8988T (cell line): ENCODE measurements at regions not wholly inside any gene's neighbourhood (a gene's known extent, or its start where the extent isn't known, plus 50 kb on each side); places are given as distances from the start of the nearest gene placed in this dataset.

ENCODE experiments used
- DNase-seq: peaks from one replicate; pipeline ENCODE4 v3.0.0; 2011

DNA sequence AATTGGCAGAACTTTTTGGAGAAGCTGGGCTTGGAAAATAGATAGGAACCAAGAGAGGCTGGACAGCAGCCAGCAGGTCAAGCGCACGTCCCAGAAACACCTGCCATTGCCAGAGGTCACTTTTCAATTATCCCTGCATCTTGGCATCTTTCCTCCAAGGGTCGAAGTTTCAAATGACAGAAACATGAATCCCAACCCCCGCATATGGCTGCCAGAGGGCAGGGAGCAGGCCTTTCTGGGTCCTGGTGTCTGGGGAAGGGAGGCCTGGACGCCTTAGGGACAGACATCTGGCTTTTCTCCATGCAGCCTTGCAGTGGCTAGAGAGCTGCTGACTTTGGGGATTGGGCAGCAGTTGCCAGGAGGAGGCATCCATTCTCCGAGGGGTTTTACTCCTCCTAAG, 164.5 kb upstream of the TPM1 start:
- DNase-seq, result no peak

DNA sequence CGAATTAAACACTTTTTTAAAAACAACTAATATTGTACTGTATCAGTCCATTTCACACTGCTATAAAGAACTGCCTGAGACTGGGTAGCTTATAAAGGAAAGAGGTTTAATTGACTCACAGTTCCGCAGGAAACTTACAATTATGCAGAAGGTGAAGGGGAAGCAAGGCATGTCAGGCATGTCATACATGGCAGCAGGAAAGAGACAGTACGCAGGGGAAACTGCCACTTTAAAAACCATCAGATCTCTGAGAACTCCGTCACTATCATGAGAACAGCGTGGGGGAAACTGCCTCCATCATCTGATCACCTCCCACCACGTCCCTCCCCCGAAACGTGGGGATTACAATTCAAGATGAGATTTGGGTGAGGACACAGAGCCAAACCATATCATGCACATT, 162.8 kb upstream of the TPM1 start:
- no peak for DNase-seq

DNA sequence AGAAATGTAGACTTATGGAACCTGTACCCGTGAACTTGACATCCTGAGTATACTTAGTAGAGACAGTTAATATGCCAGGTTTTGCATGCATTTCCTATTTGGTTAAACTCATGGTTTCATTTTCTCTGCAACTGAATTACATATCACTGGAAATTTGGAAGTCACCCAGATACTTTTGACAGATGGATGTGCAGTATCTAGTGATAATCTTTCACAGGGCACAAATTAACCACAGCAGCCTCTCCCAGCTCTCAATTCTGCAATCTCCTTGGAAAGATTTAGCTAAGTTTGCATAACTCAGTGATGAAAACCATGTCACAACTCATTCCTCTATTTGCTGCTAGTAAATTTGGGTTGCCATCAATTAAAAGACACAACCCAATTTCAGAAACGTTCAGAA, 162.3 kb upstream of the TPM1 start:
- DNase-seq, result no peak

DNA sequence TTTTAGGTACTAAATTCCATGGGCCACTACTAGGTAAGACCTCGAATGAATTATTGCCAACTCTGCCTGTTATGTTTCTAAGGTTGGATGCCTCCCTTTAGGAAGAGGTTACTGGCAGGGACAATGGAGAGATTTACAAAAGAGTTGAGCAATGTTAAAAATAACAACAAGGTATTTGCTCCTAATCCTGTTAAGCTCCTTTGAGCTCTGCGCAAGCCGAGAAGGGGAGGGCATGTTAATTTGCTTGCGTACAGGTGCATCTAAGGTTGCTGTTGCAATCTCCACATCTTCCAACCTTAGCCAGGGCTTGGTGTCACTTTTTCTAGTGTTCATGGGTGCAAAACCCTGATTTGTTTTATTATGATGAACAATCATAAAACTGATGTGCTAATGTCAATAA, 161.5 kb upstream of the TPM1 start:
- no peak for DNase-seq

DNA sequence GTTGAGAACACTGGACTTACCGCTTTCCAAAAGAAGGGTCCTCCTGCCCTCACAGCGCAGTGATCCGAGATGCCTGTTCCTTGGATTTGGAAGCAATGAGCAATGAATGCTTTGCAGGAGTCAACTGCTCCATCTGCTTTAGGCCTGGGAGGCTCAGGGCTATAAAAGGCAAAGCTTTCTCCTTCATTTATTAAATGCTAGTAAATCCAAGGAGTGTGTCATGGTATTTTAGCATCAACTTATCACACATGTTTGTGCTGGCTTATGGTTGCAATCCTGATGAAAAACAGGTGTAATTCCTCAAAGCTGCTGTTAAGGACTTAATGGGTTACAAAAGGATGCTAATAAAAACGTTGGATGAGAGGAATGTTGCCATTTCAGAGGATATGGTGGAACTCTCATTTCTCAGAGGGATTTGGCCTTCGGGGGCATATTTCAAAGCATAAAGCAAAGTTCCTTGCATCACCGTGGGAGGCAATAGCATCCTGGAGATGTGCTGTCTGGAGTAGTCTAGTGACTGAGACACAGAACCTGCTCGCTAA, 158.5 kb upstream of the TPM1 start:
- DNase-seq, result no peak

DNA sequence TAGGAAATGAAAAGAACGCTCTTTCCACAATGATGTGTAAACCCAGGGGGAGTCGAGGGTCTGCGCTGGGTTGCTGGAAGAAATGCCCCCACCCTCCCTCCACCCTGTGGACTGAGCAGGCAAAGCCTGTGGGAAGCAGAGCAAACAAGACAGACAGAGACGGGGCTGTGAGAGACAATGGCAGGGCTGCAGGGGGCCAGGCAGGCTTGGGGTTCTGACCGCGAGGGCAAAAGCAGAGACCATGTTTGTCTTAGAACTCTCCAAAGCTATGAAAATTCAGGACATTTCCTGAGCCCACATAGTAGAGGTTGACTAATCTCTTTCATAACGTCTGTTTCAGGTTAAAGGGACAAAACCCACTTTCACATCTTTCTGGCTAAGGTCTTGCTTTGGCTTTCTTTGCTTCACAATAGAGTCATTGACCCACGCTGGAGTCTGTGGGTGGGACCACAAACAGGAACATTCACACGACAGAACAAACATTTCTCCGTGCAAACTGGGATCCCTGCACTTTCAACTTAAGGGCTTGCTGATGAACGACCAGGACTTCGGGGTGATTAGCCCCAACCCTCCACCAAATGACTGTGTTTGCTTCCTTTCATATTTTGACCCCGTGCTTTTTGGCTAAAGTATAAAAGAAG, 156.0 kb upstream of the TPM1 start:
- no peak for DNase-seq

DNA sequence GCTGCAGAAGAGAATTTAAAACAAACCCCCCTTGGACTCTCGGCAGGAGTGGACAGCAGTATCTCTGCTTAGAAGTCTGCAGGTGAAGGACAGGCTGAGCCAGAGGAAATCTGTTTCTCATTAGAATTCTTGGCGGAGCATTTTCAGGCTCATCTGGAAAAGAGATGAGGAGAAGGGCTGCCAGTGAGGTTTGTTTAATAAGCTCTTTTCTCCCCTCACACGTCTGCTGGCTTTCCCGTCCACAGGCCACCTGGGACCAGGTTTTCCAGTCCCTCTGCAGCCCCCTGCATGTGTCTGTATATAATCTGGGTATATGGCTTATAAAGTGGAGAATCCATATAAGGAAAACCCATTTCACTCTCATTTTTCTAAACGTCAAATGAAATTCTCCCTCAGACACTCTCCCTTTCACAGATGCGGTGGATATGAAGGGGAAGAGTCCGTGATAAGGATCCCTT, 155.4 kb upstream of the TPM1 start:
- no peak for DNase-seq

DNA sequence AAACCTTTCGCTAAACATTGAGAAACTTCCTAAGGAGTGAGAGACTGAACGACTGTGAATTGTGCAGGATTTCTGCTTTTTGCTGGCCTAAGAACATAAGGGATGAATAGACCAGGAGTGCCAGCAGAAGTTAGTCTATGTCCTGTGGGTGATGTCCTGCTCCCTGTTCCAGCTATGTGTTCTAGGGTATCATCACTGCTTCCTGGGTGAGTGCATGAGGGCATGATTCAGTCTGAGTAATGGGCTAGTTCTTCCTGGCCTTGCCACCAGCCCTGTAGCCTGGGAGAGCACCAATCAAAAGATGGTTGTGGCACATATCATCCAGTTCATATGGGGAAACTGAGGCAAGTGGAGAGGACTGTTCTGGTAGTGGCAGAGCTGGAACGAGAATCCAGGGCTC, 153.9 kb upstream of the TPM1 start:
- no peak for DNase-seq

DNA sequence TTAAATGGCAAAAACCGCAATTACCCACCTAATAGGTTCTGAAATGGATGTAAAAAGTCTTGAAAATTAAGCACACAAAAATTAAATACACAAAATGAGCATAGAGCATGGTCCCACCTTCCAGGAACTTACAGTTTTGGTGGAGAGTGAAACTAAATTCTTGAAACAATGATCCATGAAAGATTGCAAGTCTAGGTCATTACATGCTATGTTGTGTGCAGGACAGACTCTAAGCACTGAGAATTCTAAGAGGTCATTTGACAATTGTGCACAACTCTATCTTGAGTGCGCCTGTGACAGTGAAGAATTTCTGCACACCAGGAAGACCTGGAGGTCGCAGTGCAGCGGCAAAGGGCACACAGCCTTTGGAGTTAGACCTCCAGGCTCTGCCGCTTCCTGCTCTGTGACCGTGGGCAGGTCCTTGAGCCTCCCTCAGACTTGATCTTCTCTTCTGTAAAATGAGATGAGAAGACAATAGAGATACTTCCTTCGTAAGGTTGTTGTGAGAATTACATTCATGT, 153.3 kb upstream of the TPM1 start:
- DNase-seq, result no peak

DNA sequence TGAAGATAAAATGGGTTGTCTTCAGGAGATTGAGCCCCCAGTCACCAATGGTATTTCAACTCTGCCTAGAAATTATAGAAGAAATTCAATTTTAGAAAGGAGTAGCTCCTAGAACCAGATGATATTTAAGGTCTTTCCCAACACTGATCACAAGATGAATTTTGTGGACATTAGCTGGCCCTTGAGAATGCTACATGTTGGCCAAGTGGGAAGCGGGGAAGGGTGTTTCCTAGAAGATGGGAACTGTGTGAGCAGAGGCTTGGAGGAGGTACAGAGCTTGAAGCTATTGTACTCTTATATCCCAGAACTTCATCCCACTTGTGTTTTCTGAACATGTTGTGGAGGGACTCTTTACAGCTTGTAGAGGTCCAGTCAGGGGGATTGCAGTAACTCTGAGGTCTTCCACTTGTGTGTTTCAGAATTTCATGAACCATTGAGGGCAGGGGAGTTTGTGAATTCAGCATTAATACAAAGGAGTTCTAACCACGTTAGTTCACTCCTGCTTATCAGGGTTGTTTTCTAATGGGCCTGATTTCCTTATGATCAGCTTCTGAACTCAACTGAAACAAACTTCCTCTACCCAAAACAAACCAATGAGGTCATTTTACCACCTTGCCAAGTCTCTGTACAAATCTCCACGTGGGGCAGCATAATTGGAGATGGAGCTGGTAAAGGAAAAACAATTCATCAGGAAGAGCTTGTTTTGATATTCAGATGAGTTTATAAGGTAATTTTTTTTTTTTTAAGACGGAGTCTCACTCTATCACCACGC, 152.6 kb upstream of the TPM1 start:
- DNase-seq, result no peak

DNA sequence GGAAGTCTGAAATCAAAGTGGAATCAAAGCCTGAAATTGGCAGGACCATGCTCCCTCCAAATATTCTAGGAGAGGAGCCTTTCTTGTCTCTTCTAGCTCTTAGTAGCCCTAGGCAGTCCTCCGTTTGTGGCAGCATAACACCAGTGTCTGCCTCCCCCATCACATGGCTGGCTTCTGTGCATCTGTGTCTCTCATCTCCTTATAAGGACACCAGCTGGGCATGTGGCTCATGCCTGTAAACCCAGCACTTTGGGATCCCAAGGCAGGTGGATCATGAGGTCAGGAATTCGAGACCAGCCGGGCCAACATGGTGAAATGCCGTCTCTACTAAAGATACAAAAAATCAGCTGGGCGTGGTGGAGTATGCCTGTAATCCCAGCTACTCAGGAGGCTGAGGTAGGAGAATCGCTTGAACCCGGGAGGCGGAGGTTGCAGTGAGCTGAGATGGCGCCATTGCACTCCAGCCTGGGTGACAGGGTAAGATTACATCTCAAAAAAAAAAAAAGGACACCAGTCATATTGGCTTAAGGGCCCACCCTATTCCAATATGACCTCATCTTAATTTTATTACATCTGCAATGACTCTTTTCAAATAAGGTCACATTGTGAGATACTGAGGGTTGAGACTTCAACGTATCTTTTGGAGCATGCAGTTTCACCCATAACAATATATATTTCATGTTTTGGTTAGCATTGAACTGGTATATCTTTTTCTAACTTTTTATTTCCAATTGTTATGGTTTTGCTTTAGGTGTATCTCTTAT, 148.0 kb upstream of the TPM1 start:
- no peak for DNase-seq

DNA sequence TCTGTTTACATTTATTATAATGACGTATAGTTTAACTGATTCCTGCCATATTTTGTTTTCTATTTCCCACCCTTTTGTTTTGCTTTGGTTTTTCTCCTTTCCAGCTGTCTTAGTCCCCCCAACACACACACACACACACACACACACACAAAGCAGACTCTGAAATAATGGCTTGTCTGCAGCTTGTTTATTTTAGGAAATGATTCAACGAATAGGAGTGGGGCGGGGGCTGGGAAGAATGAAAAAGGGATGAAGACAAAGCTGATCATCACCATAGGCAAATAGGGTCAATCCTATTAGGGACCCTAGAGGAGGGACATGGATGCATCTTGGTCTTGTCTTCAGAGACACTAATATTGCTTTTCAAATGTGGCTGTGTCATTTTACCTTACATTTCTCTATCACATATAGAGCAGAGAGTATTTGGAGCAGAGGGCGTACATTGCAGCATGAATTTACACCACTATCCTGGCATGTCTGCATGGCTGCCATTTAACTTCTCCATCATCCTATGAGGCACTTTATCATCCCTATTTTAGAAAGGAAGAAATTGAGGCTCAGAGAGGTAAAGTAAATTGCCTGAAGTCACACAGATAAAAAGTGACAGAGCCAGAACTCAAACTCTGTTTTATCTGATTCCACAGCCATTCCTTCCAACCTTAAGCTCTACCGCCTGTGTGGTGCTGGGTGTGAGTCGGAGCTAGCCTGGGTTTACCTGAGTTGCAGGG, 147.2 kb upstream of the TPM1 start:
- DNase-seq, result no peak

DNA sequence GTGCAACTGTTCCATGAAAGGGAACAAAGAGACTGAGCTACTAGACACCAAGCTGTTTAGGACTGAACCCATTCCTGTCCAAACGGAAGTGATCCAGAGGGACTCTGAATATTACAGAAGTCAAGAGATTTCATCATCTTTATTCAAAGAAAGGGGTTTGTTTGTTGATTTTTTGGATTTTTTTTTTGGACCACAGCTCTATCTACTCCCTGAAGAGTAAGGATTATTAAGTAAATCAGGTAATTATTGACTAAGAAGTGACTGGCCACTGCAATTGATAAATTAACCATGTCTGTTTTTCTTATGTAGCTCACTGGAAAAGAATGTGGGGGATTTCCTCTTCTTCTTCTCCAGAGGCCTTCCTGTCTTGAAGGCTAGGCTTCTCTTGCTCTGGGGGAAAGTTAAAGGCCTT, 146.6 kb upstream of the TPM1 start:
- no peak for DNase-seq

DNA sequence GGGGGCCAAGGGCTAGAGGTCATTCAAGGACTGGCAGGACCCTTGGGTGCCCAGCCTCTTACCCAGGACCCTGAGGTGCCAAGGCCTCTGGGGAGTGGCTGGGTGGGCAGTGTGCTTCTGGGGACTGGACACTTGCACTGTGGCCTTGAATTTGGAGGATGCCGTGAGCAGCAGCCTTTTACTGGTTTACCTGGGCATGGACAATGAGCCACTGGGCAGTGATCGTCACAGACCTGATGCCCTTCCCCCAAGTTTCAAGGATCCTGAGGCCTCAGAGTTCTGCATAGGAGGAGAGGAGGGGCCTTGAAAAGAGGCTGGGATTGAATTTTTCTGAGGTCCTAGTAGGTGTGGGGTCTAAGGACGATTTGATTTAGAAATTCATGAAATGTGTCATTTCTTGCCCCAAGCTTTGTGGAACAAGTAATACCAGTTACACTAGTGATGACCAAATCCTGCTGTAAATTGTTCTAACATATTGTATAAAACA, 146.1 kb upstream of the TPM1 start:
- DNase-seq, result no peak

DNA sequence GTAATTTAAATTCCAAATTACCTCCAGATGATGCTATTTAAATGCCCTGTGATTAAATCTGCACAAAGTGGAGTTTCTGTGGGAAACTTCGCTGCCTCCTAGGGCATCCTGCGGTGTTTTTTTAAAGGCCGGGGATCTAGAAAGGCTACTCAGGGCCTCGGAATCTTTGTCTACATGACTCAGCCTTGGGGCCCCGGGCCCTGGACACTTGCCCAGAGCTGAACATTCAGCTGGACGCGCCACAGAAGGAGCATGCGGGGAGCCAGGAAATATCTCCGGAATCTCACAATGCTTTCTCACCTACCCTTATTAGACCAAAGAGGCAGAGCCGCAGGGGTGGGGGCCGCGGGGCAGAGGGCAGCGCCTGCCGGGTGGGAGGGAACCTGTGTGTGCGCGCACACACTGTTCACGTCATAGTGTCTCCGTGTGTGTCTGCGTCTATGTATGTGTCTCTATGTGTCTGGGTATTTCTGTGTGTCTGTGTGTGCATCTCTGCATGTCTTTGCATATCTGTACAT, 145.5 kb upstream of the TPM1 start:
- DNase-seq, result peak; percentile 49

DNA sequence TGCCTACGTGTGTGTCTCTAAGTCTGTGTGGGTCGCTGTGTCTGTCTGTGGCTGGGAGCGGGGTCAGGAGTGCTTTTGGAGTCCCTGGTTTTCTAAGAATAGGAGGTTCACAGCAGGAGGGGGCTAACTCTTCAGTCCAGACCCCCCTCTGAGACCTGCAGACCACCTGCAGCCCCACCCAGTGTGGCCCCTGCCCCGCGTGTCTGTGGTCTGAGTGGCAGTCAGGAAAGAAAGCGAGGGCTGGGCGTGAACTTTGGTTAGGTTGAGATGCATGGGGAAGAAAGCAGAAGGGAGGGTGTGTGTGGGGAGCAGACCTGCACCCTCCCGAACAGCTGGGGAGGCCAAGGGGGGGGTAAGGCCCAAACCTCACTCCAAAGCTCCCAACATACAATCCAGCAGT, 144.9 kb upstream of the TPM1 start:
- DNase-seq, result no peak

DNA sequence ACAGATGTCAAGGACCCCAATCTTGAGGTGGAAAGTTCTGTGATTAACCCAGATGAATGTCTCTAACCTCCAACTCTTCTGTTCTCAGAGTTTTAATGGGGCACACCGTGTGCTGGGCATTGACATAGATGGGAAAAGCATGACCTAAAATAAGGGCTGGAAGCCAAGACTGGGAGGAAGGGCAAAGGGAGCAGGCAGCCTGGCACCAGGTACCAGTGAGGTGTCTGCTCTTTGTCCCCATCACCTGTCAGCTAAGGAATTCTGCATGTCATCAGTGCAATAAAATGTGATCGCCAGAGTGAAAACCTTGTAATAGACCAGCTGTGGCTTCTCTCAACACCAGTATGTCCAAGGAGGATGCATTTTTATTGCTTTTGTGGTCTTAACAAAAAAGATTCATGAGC, 143.5 kb upstream of the TPM1 start:
- no peak for DNase-seq

DNA sequence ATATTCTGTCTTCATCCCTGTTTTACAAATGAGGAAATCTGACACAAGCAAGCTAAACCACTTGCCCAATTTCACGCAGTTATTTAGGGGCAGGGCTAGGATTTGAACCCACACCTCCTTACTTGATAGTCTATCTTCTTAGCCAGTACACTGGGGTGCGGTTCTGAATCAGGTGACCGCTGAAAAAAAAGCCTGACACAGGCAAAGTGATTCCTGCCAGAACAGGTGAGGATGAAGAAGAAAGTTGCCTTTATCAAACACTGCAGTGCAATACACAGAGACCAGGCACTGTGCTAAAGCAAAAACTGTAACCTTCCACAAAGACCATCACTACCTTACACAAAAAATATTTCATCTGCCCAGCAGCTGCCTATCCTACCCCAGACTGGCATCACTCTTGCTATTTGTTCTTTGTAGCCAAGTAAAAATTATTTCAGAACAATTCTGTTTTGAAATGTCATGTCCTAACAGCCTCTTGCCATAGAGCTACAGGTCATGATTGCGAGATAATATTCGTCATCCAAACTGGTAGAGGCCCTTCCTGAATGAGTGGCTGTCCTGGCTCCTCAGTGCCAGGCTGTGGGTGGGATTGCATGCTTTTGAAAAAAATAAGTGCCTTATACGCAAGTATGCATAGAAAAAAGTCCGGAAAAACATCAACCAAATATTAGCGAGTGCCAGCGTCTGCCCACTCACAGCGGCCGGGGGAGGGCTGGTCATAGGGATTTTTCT, 142.3 kb upstream of the TPM1 start:
- no peak for DNase-seq

DNA sequence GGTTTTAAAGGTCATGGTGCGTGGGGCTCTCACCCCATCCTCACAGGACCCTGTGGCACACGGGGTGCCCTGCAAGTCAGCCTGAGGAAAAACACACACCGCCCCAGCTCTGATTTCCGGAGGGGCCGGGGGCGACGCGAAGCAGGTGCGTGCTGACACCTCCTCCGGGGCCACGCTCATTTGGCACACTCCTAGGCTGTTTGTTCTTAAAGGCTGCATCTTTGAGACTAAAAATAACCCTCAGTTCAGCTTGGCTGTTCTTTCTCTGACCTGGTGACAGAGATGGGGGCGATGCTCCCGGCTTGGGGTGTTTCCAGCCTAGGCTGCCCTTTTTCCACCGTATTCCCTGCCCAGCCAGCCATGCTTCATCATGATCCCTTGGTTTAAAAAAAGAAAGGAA, 141.5 kb upstream of the TPM1 start:
- no peak for DNase-seq

DNA sequence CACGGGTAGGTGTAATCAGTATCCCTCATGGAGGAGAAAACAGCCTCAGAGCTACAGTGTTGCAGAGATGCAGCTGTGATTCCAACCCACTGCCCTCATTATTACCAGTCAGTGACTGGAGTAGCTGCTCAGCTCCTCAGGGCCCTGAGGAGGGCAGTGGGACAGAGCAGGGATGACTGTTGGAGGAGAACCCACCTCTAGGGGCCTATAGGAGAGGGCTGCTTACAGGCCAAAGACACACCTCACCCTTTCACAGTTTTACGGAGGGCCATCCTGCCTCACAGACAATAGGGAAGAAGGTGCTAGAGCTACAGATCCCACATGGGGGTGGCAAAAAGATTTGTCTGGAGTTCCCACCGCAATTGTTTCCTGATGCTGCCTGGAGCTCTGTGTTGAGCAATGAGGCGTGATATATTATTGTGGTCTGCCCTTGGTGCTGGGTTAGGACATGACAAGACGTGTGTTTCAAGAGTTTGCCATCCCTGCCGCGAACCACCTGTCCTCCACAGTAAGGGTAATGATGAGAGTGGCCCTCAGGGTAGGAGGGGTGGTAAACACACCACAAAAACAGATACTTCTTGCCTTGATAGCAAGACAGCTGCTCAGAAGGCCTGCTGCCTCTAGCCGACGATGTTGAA, 140.5 kb upstream of the TPM1 start:
- no peak for DNase-seq

DNA sequence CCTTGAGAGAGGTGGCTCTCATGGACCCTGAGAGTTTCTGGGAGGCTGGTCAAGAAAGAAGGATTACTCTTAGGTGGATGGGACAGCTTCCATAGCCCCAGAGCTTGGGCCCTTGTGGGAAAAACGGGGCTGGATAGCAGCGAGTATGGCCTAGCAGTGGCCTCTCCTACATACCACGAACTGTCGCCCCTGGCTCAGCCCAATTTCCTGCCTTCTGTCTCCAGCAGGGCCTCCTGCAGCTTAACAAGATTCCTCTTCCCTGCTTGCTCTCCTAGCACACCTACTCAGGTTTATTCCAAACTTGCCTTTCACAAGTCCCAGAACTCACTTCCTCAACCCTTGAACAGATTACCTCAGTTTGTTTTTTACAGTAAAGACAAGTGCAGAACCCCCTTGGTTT, 139.7 kb upstream of the TPM1 start:
- no peak for DNase-seq
